ENCODE measurements at regions not wholly inside any gene's neighbourhood (a gene's known extent, or its start where the extent isn't known, plus 50 kb on each side); places are given as distances from the start of the nearest gene placed in this dataset.

- no peak for TF ChIP-seq CTCF (IDR thresholded peaks at IDR 0.05 in 2 of 3, conservative IDR thresholded peaks at IDR 0.05 in 1 of 3; ENCODE audit: insufficient read depth in 2 of 3, low read depth in 1 of 3, low read length in 3 of 3)
- no peak for TF ChIP-seq U2AF2 (optimal IDR thresholded peaks at IDR 0.05; ENCODE audit: low read depth, low read length)
- no peak for TF ChIP-seq POLR2A (conservative IDR thresholded peaks at IDR 0.05)
- TF ChIP-seq ZFP91 (CRISPR knock-in tag; IDR thresholded peaks at IDR 0.05): no peak
- TF ChIP-seq SMAD1 (IDR thresholded peaks at IDR 0.05; ENCODE audit: low read depth, low read length, partially characterized antibody): no peak
Measured at GRCh38 chr3:157782236-157782635, 279.0 kb upstream of the VEPH1 start.
